ENCODE measurements at regions not wholly inside any gene's neighbourhood (a gene's known extent, or its start where the extent isn't known, plus 50 kb on each side); places are given as distances from the start of the nearest gene placed in this dataset.
"Not testable (repeated sequence)": the region's sequence is repeated elsewhere in the genome, so short reads cannot be mapped to it uniquely, and the experiment has no call there.

DNA sequence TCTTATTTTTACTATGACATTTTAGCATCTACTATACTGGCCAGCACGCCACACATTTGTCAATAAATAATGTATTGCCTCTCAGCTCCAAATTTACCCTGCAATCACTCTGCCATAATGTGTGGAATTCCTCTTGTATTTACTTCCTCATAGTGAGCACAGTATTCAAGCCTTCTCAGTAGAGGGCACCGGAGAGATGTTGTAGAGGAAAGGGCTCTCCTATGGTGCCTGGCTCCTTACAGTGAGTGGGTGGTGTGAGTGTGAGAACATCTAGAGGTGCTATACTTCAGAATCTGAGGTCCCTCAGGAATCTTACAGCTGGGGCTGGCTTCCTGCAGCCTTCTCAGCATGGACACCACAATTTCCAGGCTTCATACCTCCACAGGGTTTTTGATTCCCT, 2334.2 kb upstream of the PCDH20 start:
- not testable (repeated sequence) for TF ChIP-seq CTCF (IDR thresholded peaks at IDR 0.05); POLR2A (IDR thresholded peaks at IDR 0.05; ENCODE audit: low read depth); POLR2AphosphoS5 (IDR thresholded peaks at IDR 0.05)

All from esophagus muscularis mucosa (tissue), 3 donors.